Astrocyte (in vitro differentiated cells and primary cell): ENCODE measurements at regions not wholly inside any gene's neighbourhood (a gene's known extent, or its start where the extent isn't known, plus 50 kb on each side); places are given as distances from the start of the nearest gene placed in this dataset.

Source experiments
- DNase-seq: peaks from one replicate; pipeline ENCODE4 v3.0.0-alpha.2; 2010; ENCODE audit warnings: low read depth
- FAIRE-seq: peaks from 2 replicates; lab custom pipeline; 2011; peaks lifted over from hg19 to GRCh38; lab: Jason Lieb, UNC
- H2AFZ ChIP-seq: 2 replicates; pipeline ENCODE4 v1.6.0; 2012; ENCODE audit warnings: low read depth, low read length, inconsistent platforms
- H3K27ac ChIP-seq: 2 replicates; pipeline ENCODE4 v1.5.1; 2011; ENCODE audit warnings: low read depth, low read length, inconsistent platforms
- H3K27me3 ChIP-seq: 2 replicates; pipeline ENCODE4 v1.6.0; 2011; ENCODE audit warnings: low read length, inconsistent platforms; ENCODE audit not compliant: insufficient read depth
- H3K36me3 ChIP-seq: 2 replicates; pipeline ENCODE4 v1.5.1; 2011; ENCODE audit warnings: low read length, inconsistent platforms; ENCODE audit not compliant: insufficient read depth
- H3K4me1 ChIP-seq: 2 replicates; pipeline ENCODE4 v1.5.1; 2011; ENCODE audit warnings: low read length, inconsistent platforms; ENCODE audit not compliant: insufficient read depth
- H3K4me2 ChIP-seq: 2 replicates; pipeline ENCODE4 v1.6.0; 2012; ENCODE audit warnings: low read length, inconsistent platforms
- H3K4me3 ChIP-seq: 2 replicates; pipeline ENCODE4 v1.5.1; 2011; ENCODE audit warnings: low read depth, mild to moderate bottlenecking, low read length, inconsistent platforms; ENCODE audit not compliant: insufficient read depth
- H3K79me2 ChIP-seq: 2 replicates; pipeline ENCODE4 v1.6.0; 2012; ENCODE audit warnings: mild to moderate bottlenecking, low read length, inconsistent platforms; ENCODE audit not compliant: insufficient read depth
- H3K9ac ChIP-seq: 2 replicates; pipeline ENCODE4 v1.6.0; 2012; ENCODE audit warnings: mild to moderate bottlenecking, low read length, inconsistent platforms
- H3K9me3 ChIP-seq: 2 replicates; pipeline ENCODE4 v1.5.1; 2012; ENCODE audit warnings: low read depth, mild to moderate bottlenecking, low read length, inconsistent platforms; ENCODE audit not compliant: insufficient read depth
- H4K20me1 ChIP-seq: 2 replicates; pipeline ENCODE4 v1.6.0; 2012; ENCODE audit warnings: low read length, inconsistent platforms; ENCODE audit not compliant: insufficient read depth
- H3K27ac Mint-ChIP-seq: one replicate; pipeline ENCODE4 v1.8.0; 2021; ENCODE audit warnings: mild to moderate bottlenecking, mixed read lengths; ENCODE audit not compliant: unreplicated experiment
- H3K27me3 Mint-ChIP-seq: one replicate; pipeline ENCODE4 v1.8.0; 2021; ENCODE audit warnings: low read depth, mixed read lengths; ENCODE audit not compliant: unreplicated experiment
- H3K36me3 Mint-ChIP-seq: one replicate; pipeline ENCODE4 v1.8.0; 2021; ENCODE audit warnings: low read depth, mixed read lengths; ENCODE audit not compliant: unreplicated experiment
- H3K4me1 Mint-ChIP-seq: one replicate; pipeline ENCODE4 v1.8.0; 2021; ENCODE audit warnings: low read depth, mixed read lengths; ENCODE audit not compliant: unreplicated experiment
- H3K4me3 Mint-ChIP-seq: one replicate; pipeline ENCODE4 v1.8.0; 2021; ENCODE audit warnings: mild to moderate bottlenecking, moderate library complexity, mixed read lengths; ENCODE audit not compliant: unreplicated experiment
- H3K9me3 Mint-ChIP-seq: one replicate; pipeline ENCODE4 v1.8.0; 2021; ENCODE audit warnings: mild to moderate bottlenecking, mixed read lengths; ENCODE audit not compliant: unreplicated experiment
- EZH2 ChIP-seq: IDR thresholded peaks from 2 replicates; pipeline ENCODE4 v1.6.1; 2012; ENCODE audit warnings: mild to moderate bottlenecking, low read length, inconsistent platforms; ENCODE audit not compliant: insufficient read depth
- TF ChIP-seq, protein P1 (sequence below): IDR thresholded peaks from 2 replicates; pipeline ENCODE4 v1.5.1; 2011; ENCODE audit warnings: low read depth, mild to moderate bottlenecking, inconsistent platforms, low read length, moderate library complexity; ENCODE audit not compliant: insufficient read depth

DNA sequence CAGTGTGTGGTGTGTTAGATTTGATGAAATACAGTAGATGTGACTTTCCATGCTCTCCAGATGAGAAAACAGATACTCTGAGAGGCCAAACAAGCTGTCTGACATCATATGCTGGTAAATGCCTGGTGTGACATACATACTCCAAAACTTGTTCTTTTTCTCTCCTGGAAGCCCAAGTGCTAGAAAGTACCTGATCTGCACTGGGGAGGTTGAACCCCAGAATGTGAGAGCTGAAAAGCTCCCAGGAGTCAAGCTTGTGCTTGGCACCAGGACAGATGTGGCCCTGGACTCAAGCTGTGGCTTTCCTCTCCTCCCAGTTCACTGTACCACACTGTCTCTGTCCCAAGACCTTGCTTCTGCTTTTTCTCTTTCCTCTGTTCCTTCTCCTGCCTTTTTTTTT lies 389.0 kb upstream of the USP24 start:
- Histone ChIP-seq H3K36me3 (no peaks in the 10 kb centered on the region), H3K4me1 (no peaks in the 10 kb centered on the region), H3K27me3 (no peaks in the 10 kb centered on the region), H3K4me2 (no peak overlapping the region), H2AFZ (no peak overlapping the region), H4K20me1 (no peaks in the 10 kb centered on the region), H3K9me3 (no peaks in the 10 kb centered on the region), H3K9ac (no peak overlapping the region), H3K27ac (no peak overlapping the region), H3K79me2 (no peaks in the 10 kb centered on the region), H3K4me3 (no peak overlapping the region)
- Mint-ChIP-seq H3K4me1 (no peaks in the 10 kb centered on the region), H3K4me3 (no peak overlapping the region), H3K36me3 (no peaks in the 10 kb centered on the region), H3K9me3 (peaks cover 7% of the 10 kb centered on the region), H3K27ac (no peak overlapping the region), H3K27me3 (peaks cover 3% of the 10 kb centered on the region)
- FAIRE-seq (no peak), DNase-seq (no peak)
- no peak for TF ChIP-seq EZH2

DNA sequence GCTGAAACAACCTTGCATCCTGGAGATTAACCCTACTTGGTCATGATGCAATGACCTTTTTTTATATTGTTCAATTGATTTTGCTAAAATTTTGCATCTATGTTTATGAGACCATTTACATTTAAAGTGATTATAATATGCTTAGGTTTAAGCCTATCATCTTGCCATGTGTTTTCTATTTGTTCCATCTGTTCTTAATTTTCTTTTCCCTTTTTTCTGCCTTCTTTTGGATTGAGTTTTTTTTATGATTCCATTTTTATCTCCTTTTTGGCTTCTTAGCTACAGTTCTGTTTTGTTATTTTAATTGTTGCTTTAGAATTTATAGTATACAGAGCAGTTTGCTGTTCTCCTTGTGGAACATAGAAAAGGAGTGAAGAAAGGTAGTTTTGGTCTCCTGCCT lies 385.1 kb upstream of the USP24 start:
- TF ChIP-seq, protein P1, sequence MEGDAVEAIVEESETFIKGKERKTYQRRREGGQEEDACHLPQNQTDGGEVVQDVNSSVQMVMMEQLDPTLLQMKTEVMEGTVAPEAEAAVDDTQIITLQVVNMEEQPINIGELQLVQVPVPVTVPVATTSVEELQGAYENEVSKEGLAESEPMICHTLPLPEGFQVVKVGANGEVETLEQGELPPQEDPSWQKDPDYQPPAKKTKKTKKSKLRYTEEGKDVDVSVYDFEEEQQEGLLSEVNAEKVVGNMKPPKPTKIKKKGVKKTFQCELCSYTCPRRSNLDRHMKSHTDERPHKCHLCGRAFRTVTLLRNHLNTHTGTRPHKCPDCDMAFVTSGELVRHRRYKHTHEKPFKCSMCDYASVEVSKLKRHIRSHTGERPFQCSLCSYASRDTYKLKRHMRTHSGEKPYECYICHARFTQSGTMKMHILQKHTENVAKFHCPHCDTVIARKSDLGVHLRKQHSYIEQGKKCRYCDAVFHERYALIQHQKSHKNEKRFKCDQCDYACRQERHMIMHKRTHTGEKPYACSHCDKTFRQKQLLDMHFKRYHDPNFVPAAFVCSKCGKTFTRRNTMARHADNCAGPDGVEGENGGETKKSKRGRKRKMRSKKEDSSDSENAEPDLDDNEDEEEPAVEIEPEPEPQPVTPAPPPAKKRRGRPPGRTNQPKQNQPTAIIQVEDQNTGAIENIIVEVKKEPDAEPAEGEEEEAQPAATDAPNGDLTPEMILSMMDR = no peak
- no peak for TF ChIP-seq EZH2
- Histone ChIP-seq H3K27me3 (no peaks in the 10 kb centered on the region), H3K9ac (no peak overlapping the region), H3K9me3 (no peaks in the 10 kb centered on the region), H3K36me3 (no peaks in the 10 kb centered on the region), H3K4me3 (no peak overlapping the region), H3K4me1 (no peaks in the 10 kb centered on the region), H3K27ac (no peak overlapping the region), H2AFZ (no peak overlapping the region), H3K79me2 (no peaks in the 10 kb centered on the region), H3K4me2 (no peak overlapping the region), H4K20me1 (no peaks in the 10 kb centered on the region)
- Mint-ChIP-seq H3K36me3 (no peaks in the 10 kb centered on the region), H3K27ac (no peak overlapping the region), H3K4me1 (no peaks in the 10 kb centered on the region), H3K27me3 (peaks cover 3% of the 10 kb centered on the region), H3K4me3 (no peak overlapping the region), H3K9me3 (no peaks in the 10 kb centered on the region)
- FAIRE-seq (no peak), DNase-seq (no peak)

DNA sequence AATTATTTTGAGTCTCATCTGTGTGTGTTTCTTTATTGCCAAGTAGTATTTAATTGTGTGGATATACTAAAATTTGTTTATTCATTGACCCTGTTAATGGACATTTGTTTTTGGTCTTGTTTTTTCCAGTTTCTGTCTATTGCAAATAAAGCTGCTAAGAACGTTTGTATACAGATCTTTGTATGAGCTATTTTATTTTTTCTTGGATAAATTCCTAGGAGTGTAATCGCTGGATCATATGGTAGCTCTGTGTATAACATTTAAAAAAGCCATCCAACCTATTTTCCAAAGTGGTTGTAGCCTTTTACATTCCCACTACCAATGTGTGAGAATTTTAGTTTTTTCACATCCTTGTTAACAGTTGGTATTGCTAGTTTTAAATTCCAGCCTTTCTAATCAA lies 382.7 kb upstream of the USP24 start:
- DNase-seq = no peak

More for the DNA sequence above, 382.7 kb upstream of the USP24 start:
- Mint-ChIP-seq H3K36me3 (no peaks in the 10 kb centered on the region), H3K27me3 (peaks cover 4% of the 10 kb centered on the region), H3K4me3 (no peak overlapping the region), H3K27ac (no peak overlapping the region), H3K9me3 (peaks cover 4% of the 10 kb centered on the region), H3K4me1 (no peaks in the 10 kb centered on the region)
- no peak overlapping the region for H3K9ac ChIP-seq
- H3K4me3 ChIP-seq = no peak overlapping the region
- H3K27me3 ChIP-seq = no peaks in the 10 kb centered on the region
- H2AFZ ChIP-seq = no peak overlapping the region
- H3K9me3 ChIP-seq = no peaks in the 10 kb centered on the region
- H3K4me2 ChIP-seq = no peak overlapping the region
- TF ChIP-seq, protein P1 = no peak
- H3K79me2 ChIP-seq = no peaks in the 10 kb centered on the region
- no peaks in the 10 kb centered on the region for H3K4me1 ChIP-seq
- no peaks in the 10 kb centered on the region for H3K36me3 ChIP-seq
- no peak overlapping the region for H3K27ac ChIP-seq
- no peaks in the 10 kb centered on the region for H4K20me1 ChIP-seq
- FAIRE-seq = peak; percentile 58
